GM23338 (cell line): ENCODE measurements at regions not wholly inside any gene's neighbourhood (a gene's known extent, or its start where the extent isn't known, plus 50 kb on each side); places are given as distances from the start of the nearest gene placed in this dataset.
"Not testable (repeated sequence)": the region's sequence is repeated elsewhere in the genome, so short reads cannot be mapped to it uniquely, and the experiment has no call there.

ENCODE experiments used
- ATAC-seq: fragments of 200-7000 bp; cut with Tn5 transposase; 3 replicates; pipeline ENCODE4 v1.9.1; 2020
- DNase-seq: peaks from one replicate; pipeline ENCODE4 v3.0.0-alpha.2; 2015; ENCODE audit warnings: low spot score
- H2AFZ ChIP-seq: fragments of 200-600 bp; sonication (generic); 2 replicates; pipeline ENCODE4 v1.8.0; 2016; ENCODE audit warnings: antibody characterized with exemption, mild to moderate bottlenecking, moderate library complexity
- H3F3A ChIP-seq: fragments of 200-600 bp; sonication (generic); replicated peaks from 2 replicates; pipeline ENCODE4 v1.8.0; 2017; ENCODE audit warnings: antibody characterized with exemption, mixed run types, low read depth
- H3K27ac ChIP-seq: fragments of 200-600 bp; sonication (generic); 2 replicates; pipeline ENCODE4 v1.6.1; 2016; ENCODE audit warnings: low read depth
- H3K27me3 ChIP-seq: fragments of 200-600 bp; sonication (generic); 2 replicates; pipeline ENCODE4 v1.8.0; 2016; ENCODE audit warnings: mild to moderate bottlenecking, mixed run types, moderate library complexity; ENCODE audit not compliant: insufficient read depth
- H3K36me3 ChIP-seq: fragments of 200-600 bp; sonication (generic); 2 replicates; pipeline ENCODE4 v1.8.0; 2016; ENCODE audit warnings: mild to moderate bottlenecking; ENCODE audit not compliant: insufficient read depth
- H3K4me1 ChIP-seq: fragments of 200-600 bp; sonication (generic); 2 replicates; pipeline ENCODE4 v1.8.0; 2016; ENCODE audit warnings: mild to moderate bottlenecking, moderate library complexity; ENCODE audit not compliant: insufficient read depth
- H3K4me2 ChIP-seq: fragments of 200-600 bp; sonication (generic); 2 replicates; pipeline ENCODE4 v1.7.1; 2017; ENCODE audit warnings: mixed run types
- H3K4me3 ChIP-seq: fragments of 200-600 bp; sonication (generic); 2 replicates; pipeline ENCODE4 v1.6.1; 2016; ENCODE audit warnings: mixed run types
- H3K79me2 ChIP-seq: fragments of 200-600 bp; sonication (generic); replicated peaks from 2 replicates; pipeline ENCODE4 v1.8.0; 2017; ENCODE audit warnings: mild to moderate bottlenecking; ENCODE audit not compliant: insufficient read depth
- H3K9me2 ChIP-seq: fragments of 200-600 bp; sonication (generic); 2 replicates; pipeline ENCODE4 v1.8.0; 2017; ENCODE audit not compliant: insufficient read depth
- H4K20me1 ChIP-seq: fragments of 200-600 bp; sonication (generic); replicated peaks from 2 replicates; pipeline ENCODE4 v1.8.0; 2017; ENCODE audit warnings: mild to moderate bottlenecking; ENCODE audit not compliant: insufficient read depth
- H3K27ac Mint-ChIP-seq: 2 replicates; pipeline ENCODE4 v1.8.0; 2020; ENCODE audit warnings: inconsistent platforms, mild to moderate bottlenecking, moderate library complexity, mixed read lengths
- H3K27me3 Mint-ChIP-seq: 3 replicates; pipeline ENCODE4 v1.8.0; 2022; ENCODE audit warnings: low read depth, mild to moderate bottlenecking, moderate library complexity, mixed read lengths, inconsistent platforms; ENCODE audit not compliant: insufficient read depth, poor library complexity
- H3K36me3 Mint-ChIP-seq: 3 replicates; pipeline ENCODE4 v1.8.0; 2021; ENCODE audit warnings: low read depth, mild to moderate bottlenecking, inconsistent platforms, moderate library complexity, mixed read lengths
- H3K4me1 Mint-ChIP-seq: 3 replicates; pipeline ENCODE4 v1.8.0; 2020; ENCODE audit warnings: mild to moderate bottlenecking, inconsistent platforms, mixed read lengths
- H3K4me3 Mint-ChIP-seq: 3 replicates; pipeline ENCODE4 v1.8.0; 2021; ENCODE audit warnings: moderate library complexity, mild to moderate bottlenecking, inconsistent platforms, mixed read lengths
- H3K9me3 Mint-ChIP-seq: 3 replicates; pipeline ENCODE4 v1.8.0; 2020; ENCODE audit warnings: moderate library complexity, mild to moderate bottlenecking, inconsistent platforms, mixed read lengths
- EZH2 ChIP-seq: fragments of 200-600 bp; sonication (generic); IDR thresholded peaks from one replicate; pipeline ENCODE4 v1.8.0; 2017; ENCODE audit warnings: antibody characterized with exemption, mild to moderate bottlenecking, low read depth; ENCODE audit not compliant: unreplicated experiment
- JUNB ChIP-seq: IDR thresholded peaks from one replicate; pipeline ENCODE4 v1.6.1; 2016; ENCODE audit warnings: antibody characterized with exemption; ENCODE audit not compliant: unreplicated experiment
- NANOG ChIP-seq: IDR thresholded peaks from 2 replicates; pipeline ENCODE4 v1.6.1; 2016; ENCODE audit warnings: antibody characterized with exemption, borderline replicate concordance
- STAT1 ChIP-seq: IDR thresholded peaks from one replicate; pipeline ENCODE4 v1.6.1; 2016; ENCODE audit warnings: antibody characterized with exemption; ENCODE audit not compliant: unreplicated experiment
- ZNF114 ChIP-seq: fragments of 250-450 bp; sonication (Bioruptor Pico); IDR thresholded peaks from 2 replicates; pipeline ENCODE4 v1.5.0; 2020; ENCODE audit warnings: mild to moderate bottlenecking, moderate library complexity
- ZNF331 ChIP-seq: fragments of 250-450 bp; sonication (Bioruptor Pico); IDR thresholded peaks from 2 replicates; pipeline ENCODE4 v1.5.0; 2020; ENCODE audit warnings: low read depth, mild to moderate bottlenecking, moderate library complexity
- TF ChIP-seq, protein P1 (sequence below), 2 experiments: fragments of 200-600 bp in 1 of 2; sonication (generic) in 1 of 2; conservative IDR thresholded peaks; 2 replicates each; pipeline versions ENCODE4 v1.5.1 to v1.6.1; 2016 to 2017; ENCODE audit warnings: antibody characterized with exemption in 2 of 2, low read depth in 2 of 2, mild to moderate bottlenecking in 2 of 2, moderate library complexity in 1 of 2
- TF ChIP-seq, protein P2 (sequence below): IDR thresholded peaks from 2 replicates; pipeline ENCODE4 v1.6.1; 2016; ENCODE audit warnings: antibody characterized with exemption

DNA sequence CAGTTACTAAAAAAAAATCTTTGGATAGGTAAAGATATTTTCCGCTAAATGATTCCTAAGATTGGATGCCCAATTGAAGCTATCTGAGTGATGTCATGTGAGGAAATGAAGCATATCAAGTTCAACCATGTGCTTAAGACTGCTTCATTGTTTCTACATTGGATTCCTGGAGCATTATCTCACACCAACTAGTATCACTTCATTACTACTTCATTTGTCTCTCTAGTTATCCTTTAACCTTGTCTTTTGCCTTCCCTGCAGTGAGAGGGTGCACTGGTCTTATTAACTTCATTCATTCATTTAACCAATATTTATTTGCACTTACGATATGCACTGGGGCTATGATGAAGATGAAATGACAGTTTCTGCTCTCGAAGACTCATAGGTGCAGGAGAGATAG lies 198.1 kb downstream of the SLC38A4 start:
- Mint-ChIP-seq H3K36me3 (no peaks in the 10 kb centered on the region), H3K27me3 (no peaks in the 10 kb centered on the region), H3K4me1 (peaks cover 12% of the 10 kb centered on the region), H3K9me3 (no peaks in the 10 kb centered on the region), H3K4me3 (no peak overlapping the region), H3K27ac (no peak overlapping the region)
- Histone ChIP-seq H4K20me1 (no peaks in the 10 kb centered on the region), H3K27ac (no peak overlapping the region), H3K36me3 (no peaks in the 10 kb centered on the region), H3K4me1 (no peaks in the 10 kb centered on the region), H3K79me2 (no peaks in the 10 kb centered on the region), H3K9me2 (peaks cover 2% of the 10 kb centered on the region), H3K4me3 (no peak overlapping the region), H2AFZ (no peak overlapping the region), H3K4me2 (no peak overlapping the region), H3K27me3 (no peaks in the 10 kb centered on the region), H3F3A (no peaks in the 10 kb centered on the region)
- DNase-seq = no peak
- TF ChIP-seq ZNF331 (CRISPR knock-in tag) (no peak), EZH2 (no peak)
- ATAC-seq = no peak

DNA sequence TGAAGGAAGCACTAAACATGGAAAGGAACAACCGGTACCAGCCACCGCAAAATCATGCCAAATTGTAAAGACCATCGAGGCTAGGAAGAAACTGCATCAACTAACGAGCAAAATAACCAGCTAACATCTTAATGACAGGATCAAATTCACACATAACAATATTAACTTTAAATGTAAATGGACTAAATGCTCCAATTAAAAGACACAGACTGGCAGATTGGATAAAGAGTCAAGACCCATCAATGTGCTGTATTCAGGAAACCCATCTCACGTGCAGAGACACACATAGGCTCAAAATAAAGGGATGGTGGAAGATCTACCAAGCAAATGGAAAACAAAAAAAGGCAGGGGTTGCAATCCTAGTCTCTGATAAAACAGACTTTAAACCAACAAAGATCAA lies 206.3 kb downstream of the SLC38A4 start:
- Mint-ChIP-seq H3K9me3 (peaks cover 60% of the 10 kb centered on the region), H3K36me3 (peaks cover 53% of the 10 kb centered on the region)
- not testable (repeated sequence) for H3K27ac Mint-ChIP-seq

DNA sequence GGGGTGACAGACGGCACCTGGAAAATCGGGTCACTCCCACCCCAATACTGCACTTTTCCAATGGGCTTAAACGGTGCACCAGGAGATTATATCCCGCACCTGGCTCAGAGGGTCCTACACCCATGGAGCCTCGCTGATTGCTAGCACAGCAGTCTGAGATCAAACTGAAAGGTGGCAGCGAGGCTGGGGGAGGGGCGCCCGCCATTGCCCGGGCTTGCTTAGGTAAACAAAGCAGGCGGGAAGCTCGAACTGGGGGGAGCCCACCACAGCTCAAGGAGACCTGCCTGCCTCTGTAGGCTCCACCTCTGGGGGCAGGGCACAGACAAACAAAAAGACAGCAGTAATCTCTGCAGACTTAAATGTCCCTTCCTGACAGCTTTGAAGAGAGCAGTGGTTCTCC lies 208.1 kb downstream of the SLC38A4 start:
- H3K36me3 ChIP-seq, H3K27me3 Mint-ChIP-seq, H3K79me2 ChIP-seq, H3K4me3 ChIP-seq, H3K4me1 Mint-ChIP-seq, H3K4me3 Mint-ChIP-seq, H3K9me2 ChIP-seq, H3F3A ChIP-seq, H3K27me3 ChIP-seq, H3K4me1 ChIP-seq, H3K27ac Mint-ChIP-seq, ATAC-seq, DNase-seq, H4K20me1 ChIP-seq, H2AFZ ChIP-seq, H3K4me2 ChIP-seq, H3K27ac ChIP-seq: not testable (repeated sequence)
- H3K9me3 Mint-ChIP-seq = peaks cover 68% of the 10 kb centered on the region
- peaks cover 61% of the 10 kb centered on the region for H3K36me3 Mint-ChIP-seq

More for the DNA sequence above, 206.3 kb downstream of the SLC38A4 start:
- H3K4me2 ChIP-seq, H3K4me1 Mint-ChIP-seq, H3K27ac ChIP-seq, H3K4me1 ChIP-seq, ATAC-seq, H3K4me3 Mint-ChIP-seq, H2AFZ ChIP-seq, DNase-seq, H3F3A ChIP-seq, H3K27me3 Mint-ChIP-seq, H4K20me1 ChIP-seq, H3K9me2 ChIP-seq, H3K79me2 ChIP-seq, H3K4me3 ChIP-seq, H3K36me3 ChIP-seq, H3K27me3 ChIP-seq: not testable (repeated sequence)

DNA sequence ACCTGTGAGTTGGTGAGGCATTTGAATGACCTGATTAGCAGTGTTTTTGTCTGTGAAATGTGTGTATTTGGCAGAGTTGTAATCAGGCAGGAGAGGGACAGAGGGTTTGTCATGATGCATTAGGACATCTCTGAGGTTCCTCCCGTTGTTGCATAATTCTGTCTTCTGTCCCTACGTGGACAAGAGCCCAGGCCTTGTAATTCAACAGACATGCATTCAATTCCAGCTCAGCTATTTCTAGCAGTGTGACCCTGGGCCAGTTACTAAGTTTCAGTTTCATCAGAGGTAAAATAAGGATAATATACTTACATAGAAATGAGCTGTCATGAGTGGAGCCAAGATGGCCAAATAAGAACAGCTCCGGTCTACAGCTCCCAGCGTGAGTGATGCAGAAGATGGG lies 208.6 kb downstream of the SLC38A4 start:
- no peaks in the 10 kb centered on the region for H3K4me1 ChIP-seq
- H2AFZ ChIP-seq = no peak overlapping the region
- no peaks in the 10 kb centered on the region for H4K20me1 ChIP-seq
- Mint-ChIP-seq H3K4me3 (no peak overlapping the region), H3K4me1 (no peaks in the 10 kb centered on the region), H3K27me3 (no peaks in the 10 kb centered on the region), H3K9me3 (peaks cover 68% of the 10 kb centered on the region), H3K36me3 (peaks cover 58% of the 10 kb centered on the region), H3K27ac (no peak overlapping the region)
- no peaks in the 10 kb centered on the region for H3K9me2 ChIP-seq
- H3K4me3 ChIP-seq = no peak overlapping the region
- H3K79me2 ChIP-seq = no peaks in the 10 kb centered on the region
- H3K36me3 ChIP-seq = 0 out of 2 replicates have a peak, but pooled peaks cover 6% of the 10 kb centered on the region
- H3K27ac ChIP-seq = no peak overlapping the region
- H3K4me2 ChIP-seq = no peak overlapping the region
- TF ChIP-seq, protein P1, sequence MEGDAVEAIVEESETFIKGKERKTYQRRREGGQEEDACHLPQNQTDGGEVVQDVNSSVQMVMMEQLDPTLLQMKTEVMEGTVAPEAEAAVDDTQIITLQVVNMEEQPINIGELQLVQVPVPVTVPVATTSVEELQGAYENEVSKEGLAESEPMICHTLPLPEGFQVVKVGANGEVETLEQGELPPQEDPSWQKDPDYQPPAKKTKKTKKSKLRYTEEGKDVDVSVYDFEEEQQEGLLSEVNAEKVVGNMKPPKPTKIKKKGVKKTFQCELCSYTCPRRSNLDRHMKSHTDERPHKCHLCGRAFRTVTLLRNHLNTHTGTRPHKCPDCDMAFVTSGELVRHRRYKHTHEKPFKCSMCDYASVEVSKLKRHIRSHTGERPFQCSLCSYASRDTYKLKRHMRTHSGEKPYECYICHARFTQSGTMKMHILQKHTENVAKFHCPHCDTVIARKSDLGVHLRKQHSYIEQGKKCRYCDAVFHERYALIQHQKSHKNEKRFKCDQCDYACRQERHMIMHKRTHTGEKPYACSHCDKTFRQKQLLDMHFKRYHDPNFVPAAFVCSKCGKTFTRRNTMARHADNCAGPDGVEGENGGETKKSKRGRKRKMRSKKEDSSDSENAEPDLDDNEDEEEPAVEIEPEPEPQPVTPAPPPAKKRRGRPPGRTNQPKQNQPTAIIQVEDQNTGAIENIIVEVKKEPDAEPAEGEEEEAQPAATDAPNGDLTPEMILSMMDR (conservative IDR thresholded peaks at IDR 0.05; ENCODE audit: low read depth in 2 of 2) = no peak
- TF ChIP-seq ZNF114 (CRISPR knock-in tag) = no peak
- no peak for TF ChIP-seq JUNB
- no peak for TF ChIP-seq NANOG
- TF ChIP-seq STAT1 = no peak
- TF ChIP-seq, protein P2, sequence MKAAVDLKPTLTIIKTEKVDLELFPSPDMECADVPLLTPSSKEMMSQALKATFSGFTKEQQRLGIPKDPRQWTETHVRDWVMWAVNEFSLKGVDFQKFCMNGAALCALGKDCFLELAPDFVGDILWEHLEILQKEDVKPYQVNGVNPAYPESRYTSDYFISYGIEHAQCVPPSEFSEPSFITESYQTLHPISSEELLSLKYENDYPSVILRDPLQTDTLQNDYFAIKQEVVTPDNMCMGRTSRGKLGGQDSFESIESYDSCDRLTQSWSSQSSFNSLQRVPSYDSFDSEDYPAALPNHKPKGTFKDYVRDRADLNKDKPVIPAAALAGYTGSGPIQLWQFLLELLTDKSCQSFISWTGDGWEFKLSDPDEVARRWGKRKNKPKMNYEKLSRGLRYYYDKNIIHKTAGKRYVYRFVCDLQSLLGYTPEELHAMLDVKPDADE = no peak
- H3F3A ChIP-seq = no peaks in the 10 kb centered on the region
- DNase-seq (no peak), ATAC-seq (no peak)
- H3K27me3 ChIP-seq = no peaks in the 10 kb centered on the region
